RCC 7860 (cell line): ENCODE measurements at regions not wholly inside any gene's neighbourhood (a gene's known extent, or its start where the extent isn't known, plus 50 kb on each side); places are given as distances from the start of the nearest gene placed in this dataset.
"Not testable (repeated sequence)": the region's sequence is repeated elsewhere in the genome, so short reads cannot be mapped to it uniquely, and the experiment has no call there.

Experiments used
- DNase-seq: peaks from one replicate; pipeline ENCODE4 v3.0.0-alpha.2; 2015; ENCODE audit warnings: low spot score
- FAIRE-seq: peaks from 2 replicates; lab custom pipeline; 2012; peaks lifted over from hg19 to GRCh38; lab: Jason Lieb, UNC

GRCh38 chr1:95167503-95167902 is 50.3 kb downstream of the TLCD4 start:
- FAIRE-seq, result not testable (repeated sequence)
- DNase-seq, result peak; percentile 45

- FAIRE-seq, result no peak
These were observed 50.9 kb downstream of the TLCD4 start for GRCh38 chr1:95168028-95168427.

GRCh38 chr1:95168761-95169351 is 51.7 kb downstream of the TLCD4 start:
- FAIRE-seq (no peak), DNase-seq (no peak)

More at GRCh38 chr1:95168028-95168427, 50.9 kb downstream of the TLCD4 start:
- DNase-seq, result no peak

- DNase-seq (peak; percentile 74), FAIRE-seq (peak; percentile 94)
These were observed 52.4 kb downstream of the TLCD4 start for GRCh38 chr1:95169548-95169947.

GRCh38 chr1:95171270-95172245 is 54.4 kb downstream of the TLCD4 start:
- DNase-seq (no peak), FAIRE-seq (no peak)

GRCh38 chr1:95176861-95177260 is 57.1 kb upstream of the RWDD3 start:
- DNase-seq (no peak), FAIRE-seq (no peak)

- no peak for DNase-seq
- no peak for FAIRE-seq
These were observed 54.6 kb upstream of the RWDD3 start for GRCh38 chr1:95179205-95179986.

GRCh38 chr1:95180371-95180770 is 53.6 kb upstream of the RWDD3 start:
- no peak for DNase-seq
- no peak for FAIRE-seq

GRCh38 chr1:95181096-95181495 is 52.9 kb upstream of the RWDD3 start:
- DNase-seq (no peak), FAIRE-seq (no peak)

- DNase-seq, result no peak
- FAIRE-seq, result no peak
These were observed 50.1 kb upstream of the RWDD3 start for GRCh38 chr1:95183952-95184351.
